Activated CD4-positive, CD25-positive, alpha-beta regulatory T cell (primary cell): ENCODE measurements at regions not wholly inside any gene's neighbourhood (a gene's known extent, or its start where the extent isn't known, plus 50 kb on each side); places are given as distances from the start of the nearest gene placed in this dataset.
"Not testable (repeated sequence)": the region's sequence is repeated elsewhere in the genome, so short reads cannot be mapped to it uniquely, and the experiment has no call there.

Experiments
- DNase-seq, 4 experiments: peaks; one replicate each; lab custom pipeline; 2025; lab: John Stamatoyannopoulos, UW

GRCh38 chr15:54841701-54842305 is 354.9 kb downstream of the RSL24D1 start:
- DNase-seq, result no peak

GRCh38 chr15:54840621-54841398 is 355.9 kb downstream of the RSL24D1 start:
- no peak for DNase-seq

GRCh38 chr15:54839379-54839778 is 357.4 kb downstream of the RSL24D1 start:
- DNase-seq, result no peak

- no peak for DNase-seq
Measured at GRCh38 chr15:54836052-54836795, 360.5 kb downstream of the RSL24D1 start.

- no peak for DNase-seq
Measured at GRCh38 chr15:54829821-54830220, 366.9 kb downstream of the RSL24D1 start.

- DNase-seq, result no peak
Measured at GRCh38 chr15:54820811-54821210, 375.9 kb downstream of the RSL24D1 start.

GRCh38 chr15:54820098-54820497 is 376.6 kb downstream of the RSL24D1 start:
- DNase-seq, result no peak

GRCh38 chr15:54816401-54816800 is 380.3 kb downstream of the RSL24D1 start:
- no peak for DNase-seq

- no peak for DNase-seq
Measured at GRCh38 chr15:54815556-54815955, 381.2 kb downstream of the RSL24D1 start.

GRCh38 chr15:54812383-54812782 is 384.4 kb downstream of the RSL24D1 start:
- DNase-seq, result no peak

GRCh38 chr15:54810496-54810895 is 386.2 kb downstream of the RSL24D1 start:
- DNase-seq, result no peak

- no peak for DNase-seq
Measured at GRCh38 chr15:54810031-54810430, 386.7 kb downstream of the RSL24D1 start.

- DNase-seq, result no peak
Measured at GRCh38 chr15:54808321-54808720, 388.4 kb downstream of the RSL24D1 start.

GRCh38 chr15:54803987-54804386 is 392.8 kb downstream of the RSL24D1 start:
- no peak for DNase-seq

GRCh38 chr15:54803134-54803808 is 393.5 kb downstream of the RSL24D1 start:
- no peak for DNase-seq

- DNase-seq, result no peak
Measured at GRCh38 chr15:54792526-54792925, 404.2 kb downstream of the RSL24D1 start.

- no peak for DNase-seq
Measured at GRCh38 chr15:54790693-54791092, 406.0 kb downstream of the RSL24D1 start.

GRCh38 chr15:54789376-54789775 is 407.4 kb downstream of the RSL24D1 start:
- no peak for DNase-seq

GRCh38 chr15:54781220-54781619 is 415.5 kb downstream of the RSL24D1 start:
- not testable (repeated sequence) for DNase-seq

- no peak for DNase-seq
Measured at GRCh38 chr15:54779271-54779670, 417.5 kb downstream of the RSL24D1 start.

- no peak for DNase-seq
Measured at GRCh38 chr15:54776410-54776809, 420.3 kb downstream of the RSL24D1 start.

- no peak for DNase-seq
Measured at GRCh38 chr15:54772663-54773062, 424.1 kb downstream of the RSL24D1 start.
